AG04450 (cell line): ENCODE measurements at regions not wholly inside any gene's neighbourhood (a gene's known extent, or its start where the extent isn't known, plus 50 kb on each side); places are given as distances from the start of the nearest gene placed in this dataset.
A peak's percentile ranks its signal among the peaks of the same experiment; 100 is the strongest.

Experiments
- CTCF ChIA-PET: fragments of 300-600, 350-600 bp; formaldehyde crosslinking; extraction: SDS; loops from one replicate; lab custom pipeline; 2022; ENCODE audit warnings: antibody characterized with exemption, inconsistent platforms; lab: Charles Lee
- POLR2A ChIA-PET: fragments of 350-600 bp; formaldehyde crosslinking; extraction: SDS; loops from one replicate; lab custom pipeline; 2021; ENCODE audit warnings: antibody characterized with exemption, inconsistent platforms; lab: Yijun Ruan, JAX
- DNase-seq: peaks from one replicate; pipeline ENCODE4 v3.0.0-alpha.2; 2011; ENCODE audit warnings: low read depth, low spot score
- H3K27ac ChIP-seq: one replicate; pipeline ENCODE4 v1.5.1; 2012; ENCODE audit warnings: low read depth, low read length, control low read depth
- H3K27me3 ChIP-seq: one replicate; pipeline ENCODE4 v1.6.0; 2012; ENCODE audit warnings: low read length; ENCODE audit not compliant: control insufficient read depth, insufficient read depth
- H3K4me3 ChIP-seq: 2 replicates; pipeline ENCODE4 v1.5.1; 2011; ENCODE audit warnings: mild to moderate bottlenecking, low read depth, low read length, control low read depth
- H3K9me3 ChIP-seq: 2 replicates; pipeline ENCODE4 v1.5.1; 2012; ENCODE audit warnings: low read length; ENCODE audit not compliant: control insufficient read depth, insufficient read depth
- TF ChIP-seq, protein P1 (sequence below): IDR thresholded peaks from 2 replicates; pipeline ENCODE4 v1.5.1; 2011; ENCODE audit warnings: low read depth, low read length, control low read depth, inconsistent platforms

- no peaks in the 10 kb centered on the region for H3K9me3 ChIP-seq
- TF ChIP-seq, protein P1, sequence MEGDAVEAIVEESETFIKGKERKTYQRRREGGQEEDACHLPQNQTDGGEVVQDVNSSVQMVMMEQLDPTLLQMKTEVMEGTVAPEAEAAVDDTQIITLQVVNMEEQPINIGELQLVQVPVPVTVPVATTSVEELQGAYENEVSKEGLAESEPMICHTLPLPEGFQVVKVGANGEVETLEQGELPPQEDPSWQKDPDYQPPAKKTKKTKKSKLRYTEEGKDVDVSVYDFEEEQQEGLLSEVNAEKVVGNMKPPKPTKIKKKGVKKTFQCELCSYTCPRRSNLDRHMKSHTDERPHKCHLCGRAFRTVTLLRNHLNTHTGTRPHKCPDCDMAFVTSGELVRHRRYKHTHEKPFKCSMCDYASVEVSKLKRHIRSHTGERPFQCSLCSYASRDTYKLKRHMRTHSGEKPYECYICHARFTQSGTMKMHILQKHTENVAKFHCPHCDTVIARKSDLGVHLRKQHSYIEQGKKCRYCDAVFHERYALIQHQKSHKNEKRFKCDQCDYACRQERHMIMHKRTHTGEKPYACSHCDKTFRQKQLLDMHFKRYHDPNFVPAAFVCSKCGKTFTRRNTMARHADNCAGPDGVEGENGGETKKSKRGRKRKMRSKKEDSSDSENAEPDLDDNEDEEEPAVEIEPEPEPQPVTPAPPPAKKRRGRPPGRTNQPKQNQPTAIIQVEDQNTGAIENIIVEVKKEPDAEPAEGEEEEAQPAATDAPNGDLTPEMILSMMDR = peak; percentile 63
- no peak overlapping the region for H3K27ac ChIP-seq
- no peak overlapping the region for H3K4me3 ChIP-seq
- POLR2A ChIA-PET = interaction anchor here (0.6 to 0.9 kb wide), 3 partner anchors 65 to 131 kb away, joined by 3 to 6 read pairs (median 3); no protein-coding TSS in a partner anchor
- DNase-seq = no peak
- H3K27me3 ChIP-seq = no peaks in the 10 kb centered on the region
- CTCF ChIA-PET = interaction anchor here (0.6 to 2.9 kb wide), 48 partner anchors 9 to 462 kb away, joined by 3 to 23 read pairs (median 5); no protein-coding TSS in a partner anchor
Observed at GRCh38 chr2:222797261-222797660, 63.6 kb upstream of the ACSL3 start.

GRCh38 chr2:222797871-222798270 is 63.0 kb upstream of the ACSL3 start:
- ChIA-PET CTCF (interaction anchor here (0.6 to 2.9 kb wide), 38 partner anchors 9 to 462 kb away, joined by 3 to 23 read pairs (median 5); no protein-coding TSS in a partner anchor), POLR2A (interaction anchor here (0.6 kb wide), 1 partner anchor 94 kb away, joined by 3 read pairs; no protein-coding TSS in a partner anchor)
- Histone ChIP-seq H3K4me3 (no peak overlapping the region), H3K9me3 (no peaks in the 10 kb centered on the region), H3K27ac (no peak overlapping the region), H3K27me3 (no peaks in the 10 kb centered on the region)
- TF ChIP-seq, protein P1 = no peak
- no peak for DNase-seq

DNA sequence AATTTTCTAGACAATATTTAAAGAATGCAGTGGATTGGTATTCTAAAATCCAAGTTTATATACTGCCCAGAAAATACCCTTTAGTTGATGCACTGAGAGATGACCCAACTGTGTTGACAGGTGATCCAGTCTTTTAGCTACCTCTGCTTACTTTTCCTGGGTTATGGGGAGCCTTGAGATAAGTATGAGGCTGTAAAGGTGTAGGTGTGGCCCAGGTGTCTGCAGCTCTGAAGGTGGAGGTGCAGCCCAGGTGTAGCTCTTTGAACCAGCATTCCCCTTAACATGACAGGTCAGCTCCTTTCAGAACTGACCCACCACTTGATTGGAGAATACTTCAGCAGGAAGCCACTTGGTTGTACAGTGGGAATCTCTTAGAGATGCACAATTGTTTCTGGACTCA is 62.3 kb upstream of the ACSL3 start:
- no peak for DNase-seq
- ChIA-PET CTCF (interaction anchor here (2.1 to 2.9 kb wide), 3 partner anchors 8 to 141 kb away, joined by 6 to 23 read pairs (median 13); no protein-coding TSS in a partner anchor), POLR2A (no interaction called here)
- no peaks in the 10 kb centered on the region for H3K27me3 ChIP-seq
- no peak overlapping the region for H3K4me3 ChIP-seq
- TF ChIP-seq, protein P1 = no peak
- H3K27ac ChIP-seq = no peak overlapping the region
- H3K9me3 ChIP-seq = no peaks in the 10 kb centered on the region

DNA sequence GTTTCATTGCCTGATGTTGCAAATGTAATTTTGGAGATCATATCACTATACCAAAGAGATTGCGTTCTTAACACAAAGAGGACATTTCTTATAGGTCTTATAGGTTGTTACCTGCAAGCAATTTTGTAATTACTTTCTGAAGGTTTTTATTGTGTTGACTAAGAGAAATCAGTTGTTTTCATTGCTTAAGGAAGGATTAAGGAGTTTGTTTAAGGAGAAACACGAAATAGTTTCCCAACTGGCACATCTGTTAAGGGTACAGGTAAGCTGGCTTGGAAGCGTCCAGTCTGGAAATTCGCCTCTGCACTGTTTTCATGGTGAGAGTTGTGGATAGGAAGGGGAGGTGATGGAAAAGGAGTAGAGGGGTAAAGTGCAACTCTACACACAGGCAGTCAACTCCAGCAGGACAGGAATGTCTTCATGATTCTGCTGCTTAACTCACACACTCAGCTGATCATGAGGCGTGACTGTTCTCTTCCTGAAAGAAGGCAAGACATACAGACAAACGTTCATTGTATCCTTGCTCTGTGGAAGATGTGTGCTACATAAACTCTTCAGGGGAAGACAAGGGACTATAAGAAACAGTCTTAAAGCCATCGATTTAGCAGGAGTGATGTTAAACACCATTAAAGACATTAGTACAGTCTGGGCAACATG is 61.4 kb upstream of the ACSL3 start:
- no peak for DNase-seq
- no peaks in the 10 kb centered on the region for H3K27me3 ChIP-seq
- H3K4me3 ChIP-seq = no peak overlapping the region
- no peak overlapping the region for H3K27ac ChIP-seq
- H3K9me3 ChIP-seq = no peaks in the 10 kb centered on the region
- ChIA-PET CTCF (no interaction called here), POLR2A (no interaction called here)
- TF ChIP-seq, protein P1 = no peak

DNA sequence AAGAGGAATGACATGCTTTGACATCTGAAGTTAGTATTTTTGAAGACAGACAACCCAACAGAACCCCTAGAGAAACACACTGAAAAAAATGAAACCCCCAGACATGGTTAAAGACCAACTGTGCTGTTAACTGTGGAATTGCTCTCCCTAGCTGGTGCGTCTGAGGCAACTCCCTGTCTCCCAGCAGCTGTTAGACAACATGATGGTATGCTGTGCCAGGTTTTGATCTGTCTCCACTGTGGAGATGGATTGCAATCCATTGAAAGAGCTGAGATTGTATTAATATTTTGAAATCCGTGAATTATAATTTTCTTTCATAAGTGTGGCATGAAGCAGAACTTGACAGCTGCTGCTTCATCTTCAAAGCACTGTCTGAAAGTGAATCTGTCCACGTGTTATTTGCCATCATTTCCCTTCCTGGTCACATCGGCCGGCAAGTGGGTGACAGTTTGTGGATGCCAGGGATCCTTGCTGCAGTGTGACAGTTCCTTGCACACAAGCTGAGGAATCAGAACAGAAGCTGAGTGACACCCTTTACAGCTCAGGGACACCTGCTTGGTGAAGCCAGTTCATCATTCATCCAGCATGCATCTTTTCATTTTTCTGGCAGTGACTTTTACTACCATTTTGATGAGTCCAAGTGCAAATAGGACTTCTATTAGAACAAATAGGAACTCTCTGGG is 58.2 kb upstream of the ACSL3 start:
- H3K27me3 ChIP-seq = no peaks in the 10 kb centered on the region
- no peak overlapping the region for H3K4me3 ChIP-seq
- ChIA-PET POLR2A (no interaction called here), CTCF (no interaction called here)
- TF ChIP-seq, protein P1 = no peak
- H3K27ac ChIP-seq = no peak overlapping the region
- DNase-seq = no peak
- no peaks in the 10 kb centered on the region for H3K9me3 ChIP-seq
